NCI-H1105 treated with DMSO at 0.1 percent for 48 hours (cell line): ENCODE measurements at regions not wholly inside any gene's neighbourhood (a gene's known extent, or its start where the extent isn't known, plus 50 kb on each side); places are given as distances from the start of the nearest gene placed in this dataset.

ENCODE experiments used
- DNase-seq: peaks from one replicate; lab custom pipeline; 2025; lab: John Stamatoyannopoulos, UW

DNA sequence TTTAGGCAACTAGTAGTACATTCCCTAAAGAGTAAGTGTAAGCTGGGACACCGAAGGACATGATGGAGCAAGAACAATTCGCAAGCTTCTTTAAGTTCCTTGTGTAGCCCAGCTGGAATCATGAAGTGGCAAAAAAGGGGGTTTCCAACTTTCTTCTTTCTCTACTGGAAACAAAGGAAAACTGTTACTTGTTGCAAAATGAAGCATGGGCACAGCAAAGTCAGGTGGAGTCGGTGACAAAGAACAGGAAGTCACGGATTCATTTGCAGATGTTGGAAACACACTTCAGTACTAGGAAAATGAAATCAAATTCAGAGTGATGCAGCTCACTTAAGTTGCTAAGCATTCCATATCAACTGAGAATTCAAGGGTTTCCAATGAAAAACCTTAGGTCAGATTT lies 706.9 kb upstream of the STXBP6 start:
- DNase-seq, result no peak

DNA sequence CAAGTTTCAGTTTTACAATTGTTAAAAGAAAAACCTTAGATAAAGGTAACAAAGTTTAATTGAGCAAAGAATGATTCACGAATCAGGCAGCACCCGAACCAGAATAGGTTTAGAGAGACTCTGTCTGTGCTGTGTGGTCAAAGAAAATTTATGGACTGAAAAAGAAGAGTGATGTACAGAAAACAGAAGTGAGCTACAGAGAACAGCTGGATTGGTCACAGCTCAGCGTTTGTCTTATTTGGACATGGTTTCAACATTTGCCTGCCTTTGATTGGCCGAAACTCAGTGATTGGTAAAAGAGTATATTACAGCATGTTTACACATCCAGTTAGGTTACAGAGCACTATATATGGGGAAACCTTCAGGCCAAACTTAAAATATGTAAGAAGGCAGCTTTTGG lies 703.2 kb upstream of the STXBP6 start:
- no peak for DNase-seq

DNA sequence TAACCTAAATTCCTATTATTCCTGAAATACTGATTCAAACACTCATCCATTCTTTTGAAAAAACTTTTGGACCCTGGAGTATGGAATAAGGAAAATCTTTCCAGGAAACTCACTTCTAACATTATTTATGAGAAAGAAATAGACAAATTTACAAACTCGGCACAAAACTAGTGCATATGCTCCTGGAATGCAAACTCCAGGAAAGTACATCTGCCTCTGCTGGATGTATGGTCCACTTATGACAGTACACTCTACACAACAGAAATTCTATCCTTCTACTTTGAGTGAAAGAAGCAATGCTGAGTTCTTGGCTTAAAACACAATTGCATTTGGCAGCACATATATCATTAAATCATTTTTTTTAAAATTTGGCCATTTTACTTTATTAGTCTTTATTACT lies 700.5 kb upstream of the STXBP6 start:
- DNase-seq, result no peak
